ENCODE measurements at regions not wholly inside any gene's neighbourhood (a gene's known extent, or its start where the extent isn't known, plus 50 kb on each side); places are given as distances from the start of the nearest gene placed in this dataset.

GRCh38 chr4:127548990-127549925 is 83.5 kb upstream of the INTU start:
- DNase-seq, result no peak
- H3K4me3 ChIP-seq (ENCODE audit: low read depth, low read length), result no peak overlapping the region
- TF ChIP-seq CTCF (IDR thresholded peaks at IDR 0.05; ENCODE audit: low read depth, low read length), result no peak
- no peaks in the 10 kb centered on the region for H3K9me3 ChIP-seq
- H3K27me3 ChIP-seq, result no peaks in the 10 kb centered on the region
- H3K36me3 ChIP-seq, result no peaks in the 10 kb centered on the region
- no peaks in the 10 kb centered on the region for H3K4me1 ChIP-seq

- no peak for DNase-seq
- H3K27me3 ChIP-seq, result peaks cover 4% of the 10 kb centered on the region; the same call in 1 of the 2 replicates
- H3K36me3 ChIP-seq, result no peaks in the 10 kb centered on the region
- no peaks in the 10 kb centered on the region for H3K4me1 ChIP-seq
- H3K4me3 ChIP-seq (ENCODE audit: low read depth, low read length), result no peak overlapping the region
- TF ChIP-seq CTCF (IDR thresholded peaks at IDR 0.05; ENCODE audit: low read depth, low read length), result no peak
- no peaks in the 10 kb centered on the region for H3K9me3 ChIP-seq
These were observed 77.7 kb upstream of the INTU start for GRCh38 chr4:127555106-127555505.

- no peaks in the 10 kb centered on the region for H3K36me3 ChIP-seq
- peaks cover 4% of the 10 kb centered on the region; the same call in 1 of the 2 replicates for H3K27me3 ChIP-seq
- H3K4me1 ChIP-seq, result no peaks in the 10 kb centered on the region
- H3K9me3 ChIP-seq, result no peaks in the 10 kb centered on the region
- no peak for TF ChIP-seq CTCF (IDR thresholded peaks at IDR 0.05; ENCODE audit: low read depth, low read length)
- no peak for DNase-seq
- H3K4me3 ChIP-seq (ENCODE audit: low read depth, low read length), result no peak overlapping the region
These were observed 74.7 kb upstream of the INTU start for GRCh38 chr4:127558088-127558487.

- Histone ChIP-seq H3K4me1 (no peaks in the 10 kb centered on the region), H3K9me3 (no peaks in the 10 kb centered on the region), H3K36me3 (no peaks in the 10 kb centered on the region), H3K27me3 (peaks cover 4% of the 10 kb centered on the region; the same call in 1 of the 2 replicates), H3K4me3 (ENCODE audit: low read depth, low read length) (no peak overlapping the region)
- TF ChIP-seq CTCF (IDR thresholded peaks at IDR 0.05; ENCODE audit: low read depth, low read length), result no peak
- no peak for DNase-seq
These were observed 74.0 kb upstream of the INTU start for GRCh38 chr4:127558489-127559407.

- no peak for TF ChIP-seq CTCF (IDR thresholded peaks at IDR 0.05; ENCODE audit: low read depth, low read length)
- Histone ChIP-seq H3K27me3 (peaks cover 4% of the 10 kb centered on the region; the same call in 1 of the 2 replicates), H3K9me3 (no peaks in the 10 kb centered on the region), H3K4me3 (ENCODE audit: low read depth, low read length) (no peak overlapping the region), H3K4me1 (no peaks in the 10 kb centered on the region), H3K36me3 (no peaks in the 10 kb centered on the region)
- DNase-seq, result no peak
These were observed 72.8 kb upstream of the INTU start for GRCh38 chr4:127559981-127560380.

Data from BE2C (cell line).